DND-41 (cell line): ENCODE measurements at regions not wholly inside any gene's neighbourhood (a gene's known extent, or its start where the extent isn't known, plus 50 kb on each side); places are given as distances from the start of the nearest gene placed in this dataset.

Experiments used
- ATAC-seq: fragments of 200-7000 bp; cut with Tn5 transposase; 3 replicates; pipeline ENCODE4 v1.9.1; 2021; ENCODE audit warnings: low read depth; ENCODE audit not compliant: insufficient read depth
- DNase-seq: peaks from one replicate; pipeline ENCODE4 v3.0.0-alpha.2; 2020
- H2AFZ ChIP-seq: 2 replicates; pipeline ENCODE4 v1.6.0; 2012; ENCODE audit warnings: low read depth, low read length
- H3K27ac ChIP-seq: 2 replicates; pipeline ENCODE4 v1.5.1; 2012; ENCODE audit warnings: low read length, inconsistent platforms
- H3K27me3 ChIP-seq: fragments of 200-600 bp; sonication (generic); 2 replicates; pipeline ENCODE4 v1.6.0; 2012; ENCODE audit warnings: low read length, mild to moderate bottlenecking, inconsistent platforms; ENCODE audit not compliant: insufficient read depth, poor library complexity
- H3K36me3 ChIP-seq: 2 replicates; pipeline ENCODE4 v1.5.1; 2012; ENCODE audit warnings: low read length, inconsistent platforms; ENCODE audit not compliant: insufficient read depth
- H3K4me1 ChIP-seq: 2 replicates; pipeline ENCODE4 v1.5.1; 2012; ENCODE audit warnings: mild to moderate bottlenecking, low read length; ENCODE audit not compliant: insufficient read depth
- H3K4me2 ChIP-seq: 2 replicates; pipeline ENCODE4 v1.6.0; 2012; ENCODE audit warnings: mild to moderate bottlenecking, moderate library complexity, low read length, inconsistent platforms; ENCODE audit not compliant: insufficient read depth
- H3K4me3 ChIP-seq, 2 experiments: fragments of 200-600 bp in 1 of 2; shearing (Covaris generic) in 1 of 2; 2 replicates each; pipeline ENCODE4 v1.5.1; 2012 to 2016; ENCODE audit warnings: inconsistent platforms in 2 of 2, low read length in 2 of 2, mild to moderate bottlenecking in 2 of 2, low read depth in 1 of 2, moderate library complexity in 1 of 2
- H3K79me2 ChIP-seq: 2 replicates; pipeline ENCODE4 v1.6.0; 2012; ENCODE audit warnings: low read length, inconsistent platforms; ENCODE audit not compliant: insufficient read depth
- H3K9ac ChIP-seq: 2 replicates; pipeline ENCODE4 v1.6.0; 2012; ENCODE audit warnings: low read depth, mild to moderate bottlenecking, inconsistent platforms, low read length, moderate library complexity
- H3K9me3 ChIP-seq: 2 replicates; pipeline ENCODE4 v1.5.1; 2012; ENCODE audit warnings: low read length, moderate library complexity, mild to moderate bottlenecking, inconsistent platforms; ENCODE audit not compliant: insufficient read depth, severe bottlenecking
- H4K20me1 ChIP-seq: 2 replicates; pipeline ENCODE4 v1.6.0; 2012; ENCODE audit warnings: low read length; ENCODE audit not compliant: insufficient read depth
- CTCF ChIP-seq: IDR thresholded peaks from 2 replicates; pipeline ENCODE4 v1.5.1; 2012; ENCODE audit warnings: borderline replicate concordance, low read length, moderate library complexity, mild to moderate bottlenecking; ENCODE audit not compliant: poor library complexity, severe bottlenecking; ENCODE audit errors: extremely low read depth
- EZH2 ChIP-seq: IDR thresholded peaks from 3 replicates; pipeline ENCODE4 v1.6.1; 2012; ENCODE audit warnings: borderline replicate concordance, low read depth, mild to moderate bottlenecking, moderate library complexity, low read length, inconsistent platforms; ENCODE audit not compliant: severe bottlenecking

GRCh38 chr2:118774458-118775133 is 72.9 kb downstream of the EN1 start:
- no peaks in the 10 kb centered on the region for H3K79me2 ChIP-seq
- no peaks in the 10 kb centered on the region for H3K9me3 ChIP-seq
- H3K4me1 ChIP-seq: no peaks in the 10 kb centered on the region
- TF ChIP-seq CTCF: no peak
- no peak for TF ChIP-seq EZH2
- no peak overlapping the region for H3K4me2 ChIP-seq
- H3K27ac ChIP-seq: no peak overlapping the region
- H2AFZ ChIP-seq: no peak overlapping the region
- no peaks in the 10 kb centered on the region for H3K27me3 ChIP-seq
- H3K9ac ChIP-seq: no peak overlapping the region
- H3K36me3 ChIP-seq: no peaks in the 10 kb centered on the region
- no peak for ATAC-seq
- no peaks in the 10 kb centered on the region for H4K20me1 ChIP-seq
- no peak overlapping the region for H3K4me3 ChIP-seq
- DNase-seq: no peak

GRCh38 chr2:118773826-118774225 is 73.6 kb downstream of the EN1 start:
- Histone ChIP-seq H3K9me3 (no peaks in the 10 kb centered on the region), H3K27me3 (no peaks in the 10 kb centered on the region), H3K4me2 (no peak overlapping the region), H3K79me2 (no peaks in the 10 kb centered on the region), H3K4me1 (no peaks in the 10 kb centered on the region), H3K36me3 (no peaks in the 10 kb centered on the region), H2AFZ (no peak overlapping the region), H3K4me3 (no peak overlapping the region), H3K27ac (no peak overlapping the region), H4K20me1 (no peaks in the 10 kb centered on the region), H3K9ac (no peak overlapping the region)
- TF ChIP-seq CTCF (no peak), EZH2 (no peak)
- DNase-seq: no peak
- no peak for ATAC-seq

GRCh38 chr2:118772487-118773200 is 74.8 kb downstream of the EN1 start:
- ATAC-seq (no peak), DNase-seq (no peak)
- no peak overlapping the region for H3K9ac ChIP-seq
- H2AFZ ChIP-seq: no peak overlapping the region
- TF ChIP-seq CTCF: no peak
- TF ChIP-seq EZH2: no peak
- no peak overlapping the region for H3K4me3 ChIP-seq
- no peaks in the 10 kb centered on the region for H3K79me2 ChIP-seq
- H3K27ac ChIP-seq: no peak overlapping the region
- H4K20me1 ChIP-seq: no peaks in the 10 kb centered on the region
- H3K4me1 ChIP-seq: no peaks in the 10 kb centered on the region
- no peaks in the 10 kb centered on the region for H3K36me3 ChIP-seq
- no peaks in the 10 kb centered on the region for H3K9me3 ChIP-seq
- no peaks in the 10 kb centered on the region for H3K27me3 ChIP-seq
- no peak overlapping the region for H3K4me2 ChIP-seq
